ENCODE measurements at regions not wholly inside any gene's neighbourhood (a gene's known extent, or its start where the extent isn't known, plus 50 kb on each side); places are given as distances from the start of the nearest gene placed in this dataset.

DNA sequence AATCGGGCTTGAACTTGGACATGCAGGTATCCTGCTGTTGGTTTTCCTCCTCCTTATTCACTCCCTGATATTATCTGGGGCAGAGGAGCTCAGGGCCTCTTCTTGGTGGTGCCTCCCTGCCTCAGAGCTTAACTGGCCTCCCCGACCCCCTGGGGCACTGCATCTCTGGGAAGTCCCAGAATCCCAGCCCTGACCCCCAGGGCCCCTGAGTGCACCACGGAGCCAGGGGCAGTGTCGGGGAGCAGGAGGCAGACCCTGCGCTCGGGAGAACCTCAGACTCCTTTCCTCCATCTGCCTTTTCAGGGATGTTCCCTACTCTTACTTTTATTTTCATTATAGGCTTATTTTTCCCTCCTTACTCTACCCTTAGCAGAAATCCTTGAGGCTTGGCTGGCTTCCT lies 537.0 kb downstream of the BRD1 start:
- no peak for DNase-seq (ENCODE audit: low read depth in 4 of 4, low spot score in 2 of 4)

GRCh38 chr22:49289822-49290679 lies 537.6 kb downstream of the BRD1 start:
- no peak for DNase-seq (ENCODE audit: low read depth in 4 of 4, low spot score in 2 of 4)

DNA sequence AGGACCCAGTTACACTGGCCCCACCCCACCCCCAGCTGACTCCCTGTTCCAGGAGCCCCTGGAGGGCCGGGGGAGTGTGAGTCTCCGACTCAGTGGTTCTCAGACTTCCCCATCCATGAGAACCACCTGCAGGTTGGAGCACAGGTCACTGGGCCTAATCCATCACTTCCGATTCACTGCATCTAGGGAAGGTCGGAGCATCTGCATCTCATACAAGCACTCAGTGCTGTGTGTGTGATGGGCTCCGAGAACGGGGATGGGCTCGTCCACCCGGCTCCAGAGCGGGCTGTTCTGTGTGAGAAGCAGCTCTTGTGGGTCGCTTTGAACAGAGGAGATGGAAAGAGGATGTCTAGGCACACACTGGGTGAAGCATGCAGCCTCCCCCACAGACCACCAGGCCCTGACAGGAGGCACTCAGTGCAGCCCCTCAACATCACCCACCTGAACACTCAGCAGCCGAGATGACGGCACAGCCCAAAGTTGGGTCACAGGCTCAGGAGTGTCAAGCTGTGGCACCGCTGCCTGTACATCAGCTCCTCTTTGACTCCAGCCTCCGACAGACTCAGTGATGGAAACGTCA lies 541.4 kb downstream of the BRD1 start:
- DNase-seq (ENCODE audit: low read depth in 4 of 4, low spot score in 2 of 4), result no peak

GRCh38 chr22:49284931-49285330 lies 542.7 kb downstream of the BRD1 start:
- no peak for DNase-seq (ENCODE audit: low read depth in 4 of 4, low spot score in 2 of 4)

GRCh38 chr22:49284056-49284784 lies 543.5 kb downstream of the BRD1 start:
- DNase-seq (ENCODE audit: low read depth in 4 of 4, low spot score in 2 of 4), result no peak

DNA sequence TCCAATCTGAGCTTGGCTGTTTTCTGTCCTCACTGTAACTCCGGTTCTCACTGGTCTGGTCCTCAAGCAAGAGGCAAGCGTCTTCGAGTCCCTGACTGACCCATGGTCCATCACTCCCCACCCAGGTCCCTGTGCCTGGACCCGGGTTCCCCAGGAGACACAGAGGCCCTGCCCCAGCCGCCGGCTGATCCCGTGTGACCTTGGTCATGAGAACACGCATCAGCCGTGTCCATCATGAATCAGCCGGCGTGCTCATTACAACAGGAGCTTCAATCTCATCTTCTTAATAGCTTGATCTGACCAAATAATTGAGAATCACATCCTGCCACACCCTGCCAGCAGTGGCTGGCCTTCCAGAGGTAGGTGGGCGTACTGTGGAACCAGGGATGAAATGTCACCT lies 545.1 kb downstream of the BRD1 start:
- no peak for DNase-seq (ENCODE audit: low read depth in 4 of 4, low spot score in 2 of 4)

- no peak for DNase-seq (ENCODE audit: low read depth in 4 of 4, low spot score in 2 of 4)
Observed at GRCh38 chr22:49281467-49282340, 546.0 kb downstream of the BRD1 start.

GRCh38 chr22:49278340-49278739 lies 549.3 kb downstream of the BRD1 start:
- DNase-seq (ENCODE audit: low read depth in 4 of 4, low spot score in 2 of 4), result peak in 1 of 4 donors; percentile 15

GRCh38 chr22:49276567-49276966 lies 551.1 kb downstream of the BRD1 start:
- no peak for DNase-seq (ENCODE audit: low read depth in 4 of 4, low spot score in 2 of 4)

- no peak for DNase-seq (ENCODE audit: low read depth in 4 of 4, low spot score in 2 of 4)
Observed at GRCh38 chr22:49274754-49275380, 552.8 kb downstream of the BRD1 start.

DNA sequence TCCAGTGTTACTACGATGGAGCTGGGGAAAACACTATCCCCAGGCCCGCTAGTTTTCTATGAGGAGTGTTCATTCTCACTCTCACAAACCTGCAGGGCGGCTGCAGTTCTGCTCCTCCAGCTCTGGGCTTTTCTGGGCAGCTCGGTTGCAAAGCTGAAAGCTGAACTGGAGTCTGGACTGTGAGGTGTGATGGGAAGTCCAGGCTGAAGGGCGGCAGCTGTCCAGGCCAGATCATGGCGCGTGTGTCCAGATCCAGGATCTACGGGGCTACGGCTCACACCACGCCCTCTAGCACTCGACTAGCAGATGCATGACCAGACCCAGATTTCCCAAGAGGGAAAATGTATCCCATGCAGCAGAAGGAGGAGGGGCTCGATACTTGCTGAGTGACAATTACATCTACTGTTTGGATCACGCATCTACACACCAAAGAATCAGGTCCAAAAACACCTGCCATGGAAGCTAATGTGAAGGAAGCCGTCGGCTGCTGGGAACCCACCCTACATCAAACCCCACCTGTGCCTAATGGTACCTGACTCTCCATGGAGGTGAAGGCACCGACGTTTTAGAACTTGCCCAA lies 555.0 kb downstream of the BRD1 start:
- DNase-seq (ENCODE audit: low read depth in 4 of 4, low spot score in 2 of 4), result no peak

GRCh38 chr22:49271831-49272230 lies 555.8 kb downstream of the BRD1 start:
- DNase-seq (ENCODE audit: low read depth in 4 of 4, low spot score in 2 of 4), result no peak

DNA sequence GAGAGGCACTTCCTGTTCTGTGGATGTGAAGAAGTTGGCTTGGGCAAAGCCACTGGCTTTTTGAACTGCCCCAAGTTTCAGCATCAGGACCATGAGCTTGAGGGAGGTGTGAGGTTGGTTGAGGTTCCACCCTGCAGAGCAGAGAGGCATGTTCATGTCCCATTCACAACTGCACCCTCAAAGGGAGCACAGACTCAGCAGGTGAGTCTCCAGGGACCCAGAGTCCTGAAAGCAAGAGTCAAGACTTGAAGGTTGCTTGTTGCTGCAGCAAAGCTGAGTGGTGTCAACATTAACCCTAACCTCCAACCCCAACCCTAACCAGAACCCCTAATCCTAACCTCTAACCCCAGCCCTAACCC lies 556.3 kb downstream of the BRD1 start:
- no peak for DNase-seq (ENCODE audit: low read depth in 4 of 4, low spot score in 2 of 4)

- no peak for DNase-seq (ENCODE audit: low read depth in 4 of 4, low spot score in 2 of 4)
Observed at GRCh38 chr22:49270595-49271368, 556.9 kb downstream of the BRD1 start.

DNA sequence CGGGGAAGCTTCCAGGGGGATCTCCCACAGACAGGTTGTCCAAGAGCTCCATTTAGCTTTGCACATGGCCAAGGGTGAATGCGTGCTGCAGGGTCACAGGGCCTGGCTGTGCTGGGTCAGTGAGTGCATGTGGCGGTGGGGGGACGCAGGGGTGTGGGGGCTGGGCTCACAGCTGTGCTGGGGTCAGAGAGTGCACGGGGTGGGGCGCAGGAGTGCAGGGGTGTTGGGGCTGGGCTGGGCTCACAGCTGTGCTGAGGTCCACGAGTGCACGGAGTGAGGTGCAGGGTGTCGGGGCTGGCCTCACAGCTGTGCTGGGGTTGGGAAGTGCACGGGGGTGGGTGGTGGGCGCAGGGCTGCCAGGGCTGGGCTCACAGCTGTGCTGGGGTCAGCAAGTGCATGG lies 557.7 kb downstream of the BRD1 start:
- DNase-seq (ENCODE audit: low read depth in 4 of 4, low spot score in 2 of 4), result no peak

GRCh38 chr22:49269371-49269770 lies 558.3 kb downstream of the BRD1 start:
- DNase-seq (ENCODE audit: low read depth in 4 of 4, low spot score in 2 of 4), result no peak

GRCh38 chr22:49268924-49269323 lies 558.7 kb downstream of the BRD1 start:
- DNase-seq (ENCODE audit: low read depth in 4 of 4, low spot score in 2 of 4), result no peak

GRCh38 chr22:49267996-49268395 lies 559.7 kb downstream of the BRD1 start:
- DNase-seq (ENCODE audit: low read depth in 4 of 4, low spot score in 2 of 4), result no peak

All from left renal cortex interstitium (tissue), 4 donors.